ENCODE measurements at regions not wholly inside any gene's neighbourhood (a gene's known extent, or its start where the extent isn't known, plus 50 kb on each side); places are given as distances from the start of the nearest gene placed in this dataset.
A peak's percentile ranks its signal among the peaks of the same experiment; 100 is the strongest.

GRCh38 chr2:207251573-207252192, 85.9 kb upstream of the KLF7 start:
- H2AFZ ChIP-seq = no peak overlapping the region
- no peaks in the 10 kb centered on the region for H3K9me3 ChIP-seq (ENCODE audit: low read depth)
- no peaks in the 10 kb centered on the region for H3K36me3 ChIP-seq (replicated peaks; ENCODE audit: insufficient read depth, low read depth)
- H3K79me2 ChIP-seq = no peaks in the 10 kb centered on the region
- no peak overlapping the region for H3K27ac ChIP-seq
- peaks cover 2% of the 10 kb centered on the region for H3K4me1 ChIP-seq (ENCODE audit: insufficient read depth)
- H3K4me3 ChIP-seq = no peak overlapping the region
- no peak for DNase-seq (ENCODE audit: low spot score)
- 73% methylated on average over 7 of the region's 7 CpGs for WGBS (ENCODE audit: low lambda C conversion rate, missing lambda C conversion rate)
- TF ChIP-seq EZH2phosphoT487 (IDR thresholded peaks at IDR 0.05; ENCODE audit: low read depth, severe bottlenecking, unreplicated experiment) (no peak), EZH2 (IDR thresholded peaks at IDR 0.05; ENCODE audit: borderline replicate concordance) (no peak), CTCF (IDR thresholded peaks at IDR 0.05; ENCODE audit: poor library complexity) (no peak)
- no peaks in the 10 kb centered on the region for H4K20me1 ChIP-seq (ENCODE audit: insufficient read depth, poor library complexity, severe bottlenecking)
- H3K4me2 ChIP-seq = no peak overlapping the region
- peaks cover 6% of the 10 kb centered on the region for H3K27me3 ChIP-seq
- no peaks in the 10 kb centered on the region for H3K9me2 ChIP-seq (replicated peaks; ENCODE audit: insufficient read depth)

GRCh38 chr2:207252416-207252815, 86.7 kb upstream of the KLF7 start:
- H3K4me2 ChIP-seq = no peak overlapping the region
- DNase-seq (ENCODE audit: low spot score) = no peak
- no peaks in the 10 kb centered on the region for H3K79me2 ChIP-seq
- H3K27me3 ChIP-seq = peaks cover 6% of the 10 kb centered on the region
- peaks cover 9% of the 10 kb centered on the region for H3K4me1 ChIP-seq (ENCODE audit: insufficient read depth)
- no peaks in the 10 kb centered on the region for H3K36me3 ChIP-seq (replicated peaks; ENCODE audit: insufficient read depth, low read depth)
- H3K9me3 ChIP-seq (ENCODE audit: low read depth) = no peaks in the 10 kb centered on the region
- no peak overlapping the region for H3K27ac ChIP-seq
- 81% methylated on average over 1 of the region's 1 CpG for WGBS (ENCODE audit: low lambda C conversion rate, missing lambda C conversion rate)
- no peak for TF ChIP-seq EZH2phosphoT487 (IDR thresholded peaks at IDR 0.05; ENCODE audit: low read depth, severe bottlenecking, unreplicated experiment)
- TF ChIP-seq EZH2 (IDR thresholded peaks at IDR 0.05; ENCODE audit: borderline replicate concordance) = no peak
- no peak for TF ChIP-seq CTCF (IDR thresholded peaks at IDR 0.05; ENCODE audit: poor library complexity)
- no peaks in the 10 kb centered on the region for H4K20me1 ChIP-seq (ENCODE audit: insufficient read depth, poor library complexity, severe bottlenecking)
- no peaks in the 10 kb centered on the region for H3K9me2 ChIP-seq (replicated peaks; ENCODE audit: insufficient read depth)
- H3K4me3 ChIP-seq = no peak overlapping the region
- no peak overlapping the region for H2AFZ ChIP-seq

GRCh38 chr2:207252979-207253645, 87.4 kb upstream of the KLF7 start:
- H3K27me3 ChIP-seq = peaks cover 6% of the 10 kb centered on the region
- H3K9me3 ChIP-seq (ENCODE audit: low read depth) = no peaks in the 10 kb centered on the region
- H3K27ac ChIP-seq = peak overlapping the region; percentile 22
- no peak overlapping the region for H3K4me3 ChIP-seq
- H4K20me1 ChIP-seq (ENCODE audit: insufficient read depth, poor library complexity, severe bottlenecking) = no peaks in the 10 kb centered on the region
- no peak for TF ChIP-seq CTCF (IDR thresholded peaks at IDR 0.05; ENCODE audit: poor library complexity)
- no peak for TF ChIP-seq EZH2phosphoT487 (IDR thresholded peaks at IDR 0.05; ENCODE audit: low read depth, severe bottlenecking, unreplicated experiment)
- TF ChIP-seq EZH2 (IDR thresholded peaks at IDR 0.05; ENCODE audit: borderline replicate concordance) = no peak
- no peak overlapping the region for H2AFZ ChIP-seq
- H3K36me3 ChIP-seq (replicated peaks; ENCODE audit: insufficient read depth, low read depth) = no peaks in the 10 kb centered on the region
- 83% methylated on average over 4 of the region's 4 CpGs for WGBS (ENCODE audit: low lambda C conversion rate, missing lambda C conversion rate)
- no peaks in the 10 kb centered on the region for H3K9me2 ChIP-seq (replicated peaks; ENCODE audit: insufficient read depth)
- H3K79me2 ChIP-seq = no peaks in the 10 kb centered on the region
- DNase-seq (ENCODE audit: low spot score) = no peak
- no peak overlapping the region for H3K4me2 ChIP-seq
- peaks cover 16% of the 10 kb centered on the region for H3K4me1 ChIP-seq (ENCODE audit: insufficient read depth)
